A673 (cell line): ENCODE measurements at regions not wholly inside any gene's neighbourhood (a gene's known extent, or its start where the extent isn't known, plus 50 kb on each side); places are given as distances from the start of the nearest gene placed in this dataset.
A peak's percentile ranks its signal among the peaks of the same experiment; 100 is the strongest.

Experiments
- CTCF ChIP-seq: fragments of 300-800, 200-600 bp; sonication (generic); conservative IDR thresholded peaks from 2 replicates; pipeline ENCODE4 v1.5.1; 2017; ENCODE audit warnings: low read depth, mild to moderate bottlenecking, antibody characterized with exemption, low read length, moderate library complexity, mixed read lengths
- EZH2 ChIP-seq: fragments of 200-600 bp; sonication (generic); IDR thresholded peaks from 2 replicates; pipeline ENCODE4 v1.6.1; 2017; ENCODE audit warnings: borderline replicate concordance, low read depth, mild to moderate bottlenecking, mixed read lengths, antibody characterized with exemption, low read length; ENCODE audit not compliant: poor library complexity, severe bottlenecking

GRCh38 chr18:22324191-22325131 is 93.3 kb downstream of the CTAGE1 start:
- 0 out of 2 replicates have a peak, but pooled peaks have one; percentile 9 for TF ChIP-seq CTCF
- no peak for TF ChIP-seq EZH2
